ENCODE measurements at regions not wholly inside any gene's neighbourhood (a gene's known extent, or its start where the extent isn't known, plus 50 kb on each side); places are given as distances from the start of the nearest gene placed in this dataset.
"Not testable (repeated sequence)": the region's sequence is repeated elsewhere in the genome, so short reads cannot be mapped to it uniquely, and the experiment has no call there.

GRCh38 chr2:225891771-225892170 is 492.3 kb downstream of the NYAP2 start:
- DNase-seq = no peak

DNA sequence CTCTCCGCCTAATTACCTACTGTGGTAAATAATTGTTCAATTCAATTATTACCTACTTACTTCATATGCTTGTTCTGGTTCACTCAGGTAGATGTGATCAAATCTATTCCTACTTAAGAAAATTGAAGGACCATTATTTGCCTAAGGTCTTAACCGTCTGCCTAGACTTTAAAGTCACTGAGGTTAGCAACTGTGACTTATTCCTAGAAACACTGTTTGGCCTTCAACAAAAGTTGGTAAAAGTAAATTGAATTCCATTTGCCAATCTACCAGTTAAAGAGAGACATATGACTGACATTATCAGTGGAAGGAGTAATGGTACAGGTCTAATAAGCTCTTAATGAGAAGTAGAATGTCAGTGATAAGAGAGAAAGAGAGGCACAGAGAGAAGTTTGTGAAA is 491.5 kb downstream of the NYAP2 start:
- no peak for DNase-seq

DNA sequence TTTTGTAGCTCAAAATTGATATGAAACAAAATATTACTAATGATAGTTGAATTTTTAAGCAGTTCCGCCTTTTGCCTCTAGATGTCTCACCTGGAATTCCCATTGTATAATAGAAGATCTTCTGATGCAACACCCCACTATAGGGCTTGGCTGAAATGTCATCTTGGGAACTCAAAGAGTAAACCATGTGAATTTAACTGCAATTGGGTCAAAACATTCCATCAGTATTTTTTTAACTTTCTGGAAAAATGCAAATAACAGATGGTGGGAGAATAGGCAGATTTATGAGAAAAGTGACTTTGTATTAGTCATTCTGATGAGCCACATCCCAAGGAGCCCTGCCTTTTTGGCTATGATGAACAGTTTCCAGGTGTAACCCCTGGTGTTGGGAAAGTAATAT is 489.9 kb downstream of the NYAP2 start:
- peak; percentile 22 for DNase-seq

DNA sequence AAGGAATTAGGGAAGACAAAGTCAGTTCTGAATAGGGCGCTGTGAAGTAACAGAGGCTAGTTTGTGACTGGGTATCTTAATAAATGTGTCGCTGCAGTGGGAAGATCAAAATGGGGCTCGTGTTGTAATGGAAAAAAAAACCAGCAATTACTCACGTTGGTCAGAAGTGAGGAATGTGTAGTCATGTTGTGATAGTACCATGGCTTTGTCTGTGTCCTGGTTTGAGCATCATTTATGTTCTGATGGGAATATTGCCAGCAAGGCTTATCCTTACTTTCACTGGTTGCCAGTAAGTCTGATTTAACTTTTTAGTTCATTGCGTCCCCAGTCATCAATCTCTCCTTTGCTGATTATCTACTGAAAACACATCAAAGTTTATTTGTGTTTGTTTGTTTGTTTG is 467.6 kb downstream of the NYAP2 start:
- DNase-seq = no peak

GRCh38 chr2:225865468-225865867 is 466.0 kb downstream of the NYAP2 start:
- DNase-seq = no peak

DNA sequence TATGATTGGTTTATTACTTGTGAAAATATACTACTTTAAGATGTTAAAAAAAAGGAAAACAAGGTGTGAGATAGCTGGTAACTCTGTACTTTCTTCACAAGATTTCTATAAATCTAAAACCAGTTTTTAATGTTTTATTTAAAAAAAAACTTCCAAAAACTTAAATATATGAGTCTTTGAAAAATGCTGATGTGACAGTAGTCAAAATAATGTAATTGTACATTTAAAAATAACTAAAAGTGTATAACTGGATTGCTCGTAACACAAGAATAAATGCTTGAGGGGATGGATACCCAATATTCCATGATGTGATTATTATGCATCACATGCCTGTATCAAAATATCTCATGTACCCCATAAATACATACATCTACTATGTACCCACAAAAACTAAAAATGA is 464.9 kb downstream of the NYAP2 start:
- no peak for DNase-seq

- no peak for DNase-seq
These were observed 443.4 kb downstream of the NYAP2 start for GRCh38 chr2:225842939-225843338.

DNA sequence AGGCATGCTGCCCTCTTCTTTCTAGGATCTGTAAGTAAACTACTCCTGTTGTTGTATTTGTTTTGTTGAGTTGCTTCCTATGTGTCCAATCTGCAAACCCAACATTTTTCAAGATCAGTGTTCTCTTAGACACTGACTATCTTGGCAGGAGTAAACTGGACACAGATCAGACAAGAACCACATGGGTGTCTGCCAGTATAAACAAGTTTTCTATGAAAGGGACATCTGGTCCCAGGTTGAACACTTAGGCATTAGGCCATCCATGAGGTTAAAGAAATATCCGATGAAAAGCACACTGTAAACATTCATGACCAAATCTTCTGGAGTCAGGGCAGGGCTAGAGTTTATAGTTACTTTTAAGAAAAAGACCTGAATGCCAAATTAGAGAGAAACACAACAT is 441.8 kb downstream of the NYAP2 start:
- no peak for DNase-seq

DNA sequence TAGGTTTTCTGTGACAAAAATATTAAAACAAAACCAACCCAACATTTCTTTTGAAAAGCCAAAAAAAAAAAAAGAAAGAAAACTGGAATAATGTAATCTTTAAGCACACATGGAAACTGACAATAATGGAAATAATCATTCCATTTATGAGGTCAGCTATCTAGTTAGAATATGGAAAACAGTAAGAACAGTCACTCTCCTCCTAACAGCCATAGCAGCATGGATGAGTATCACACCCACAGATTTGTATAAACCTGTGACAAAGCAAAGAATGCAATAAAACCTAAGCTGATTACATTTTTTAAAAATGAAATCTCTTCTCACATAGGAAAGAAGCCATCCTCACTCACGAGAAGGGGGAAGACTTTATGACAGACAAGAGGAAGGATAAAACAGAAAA is 437.8 kb downstream of the NYAP2 start:
- DNase-seq = no peak

DNA sequence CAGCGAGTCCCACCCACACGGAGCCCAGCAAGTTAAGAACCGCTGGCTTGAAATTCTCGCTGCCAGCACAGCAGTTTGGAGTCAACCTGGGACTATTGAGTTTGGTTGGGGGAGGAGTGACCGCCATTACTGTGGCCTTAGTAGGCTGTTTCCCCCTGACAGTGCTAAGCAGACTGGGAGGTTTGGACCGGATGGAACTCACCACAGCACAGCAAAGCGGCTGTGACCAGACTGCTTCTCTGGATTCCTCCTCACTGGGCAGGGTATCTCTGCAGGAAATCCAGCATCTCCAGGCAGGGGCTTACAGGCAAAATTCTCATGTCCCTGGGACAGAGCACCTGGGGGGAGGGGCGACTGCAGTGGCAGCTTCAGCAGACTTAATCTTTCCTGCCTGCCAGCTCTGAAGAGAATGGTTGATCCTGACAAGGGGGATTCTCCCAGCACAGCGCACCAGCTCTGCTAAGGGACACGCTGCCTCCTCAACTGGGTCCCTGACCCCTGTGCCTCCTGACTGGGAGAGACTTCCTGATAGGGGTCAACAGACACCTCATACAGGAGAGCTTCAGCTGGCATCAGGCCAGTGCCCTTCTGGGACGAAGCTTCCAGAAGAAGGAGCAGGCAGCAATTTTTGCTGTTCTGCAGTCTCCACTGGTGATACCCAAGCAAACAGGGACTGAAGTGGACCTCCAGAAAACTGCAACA is 425.4 kb downstream of the NYAP2 start:
- DNase-seq = no peak

GRCh38 chr2:225821351-225821750 is 421.8 kb downstream of the NYAP2 start:
- DNase-seq = no peak

- no peak for DNase-seq
These were observed 421.3 kb downstream of the NYAP2 start for GRCh38 chr2:225820826-225821225.

DNA sequence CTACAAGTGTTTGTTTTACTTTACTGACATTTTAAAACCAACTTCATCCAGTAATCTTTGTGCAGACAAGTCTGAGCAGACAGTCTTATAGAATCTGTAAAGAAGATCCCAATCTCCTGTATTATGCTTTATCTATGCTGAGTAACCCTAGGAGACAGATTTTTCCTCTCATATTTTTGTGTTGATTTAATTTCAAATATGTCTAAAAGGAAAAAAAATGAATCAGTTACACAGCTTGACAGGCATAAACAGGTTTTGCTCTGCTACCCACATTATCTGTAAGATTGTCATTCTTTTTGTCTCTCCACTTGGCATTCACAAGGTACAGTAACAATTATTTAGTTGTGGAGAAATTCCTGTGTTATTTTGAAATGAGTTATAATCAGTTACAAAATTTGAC is 415.0 kb downstream of the NYAP2 start:
- no peak for DNase-seq

- no peak for DNase-seq
These were observed 406.6 kb downstream of the NYAP2 start for GRCh38 chr2:225806105-225806504.

DNA sequence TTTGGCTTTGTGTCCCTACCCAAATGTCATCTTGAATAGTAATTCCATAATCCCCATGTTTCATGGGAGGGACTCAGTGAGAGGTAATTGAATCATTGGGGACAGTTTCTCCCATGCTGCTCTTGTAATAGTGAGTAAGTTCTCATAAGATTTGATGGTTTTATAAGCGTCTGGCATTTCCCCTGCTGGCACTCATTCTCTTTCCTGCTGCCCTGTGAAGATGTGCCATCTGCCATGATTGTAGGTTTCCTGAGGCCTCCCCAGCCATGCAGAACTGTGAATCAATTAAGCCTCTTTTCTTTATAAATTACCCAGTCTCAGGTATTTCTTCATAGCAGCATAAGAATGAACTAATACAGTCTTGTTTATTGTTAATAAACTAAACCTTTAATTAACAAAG is 402.6 kb downstream of the NYAP2 start:
- not testable (repeated sequence) for DNase-seq

GRCh38 chr2:225797394-225797793 is 397.9 kb downstream of the NYAP2 start:
- no peak for DNase-seq

DNA sequence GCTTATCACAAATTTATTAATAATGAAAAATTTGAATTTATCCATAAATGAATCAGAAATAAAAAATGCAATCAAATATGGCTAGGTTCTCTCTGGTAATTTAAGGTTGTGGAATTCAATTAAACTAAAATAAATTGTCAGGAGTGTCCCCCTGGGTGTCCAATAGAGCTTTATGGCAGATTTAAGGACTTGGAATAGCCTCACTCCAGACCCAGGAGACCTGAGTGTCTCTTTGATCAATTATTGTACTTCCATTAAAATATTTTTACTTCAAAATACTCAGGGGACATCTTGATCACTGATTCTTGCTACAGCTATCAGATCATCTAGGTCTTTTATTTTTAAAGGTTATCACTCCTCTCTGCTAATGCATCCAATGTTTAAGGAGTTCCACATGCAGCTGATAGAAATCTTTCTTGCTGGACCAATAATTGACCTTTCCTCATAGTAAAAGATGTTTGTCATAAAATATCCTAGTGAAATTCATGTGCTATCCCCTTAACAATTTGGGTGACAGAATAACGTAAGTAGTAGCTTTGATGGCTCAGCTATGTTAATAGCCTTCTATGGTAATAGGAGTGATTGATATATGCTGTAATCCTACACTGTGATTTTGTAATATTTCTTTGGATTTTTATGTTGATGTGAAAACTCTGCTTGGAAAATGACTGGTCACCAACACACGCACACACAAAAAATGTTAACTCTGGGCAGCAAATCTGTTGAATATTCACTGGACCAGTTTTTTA is 395.3 kb downstream of the NYAP2 start:
- no peak for DNase-seq

GRCh38 chr2:225793736-225794550 is 394.4 kb downstream of the NYAP2 start:
- DNase-seq = no peak

- DNase-seq = no peak
These were observed 389.1 kb downstream of the NYAP2 start for GRCh38 chr2:225788571-225789094.

DNA sequence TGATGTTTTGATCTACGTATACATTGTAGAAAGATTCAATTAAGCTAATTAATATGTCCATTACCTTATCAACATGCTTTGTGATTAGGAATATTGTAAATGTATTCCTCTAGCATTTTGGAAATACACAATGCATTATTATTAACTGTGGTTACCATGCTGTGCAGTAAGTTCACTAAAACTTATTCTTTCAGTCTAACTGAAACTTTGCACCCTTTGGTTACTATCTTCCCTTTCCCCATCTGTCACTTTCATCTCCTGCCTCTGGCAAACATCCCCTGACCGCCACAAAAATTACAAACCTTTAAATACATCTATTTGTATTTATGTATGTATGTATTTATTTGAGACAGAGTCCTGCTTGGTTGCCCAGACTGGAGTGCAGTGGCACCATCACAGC is 388.0 kb downstream of the NYAP2 start:
- DNase-seq = no peak

GRCh38 chr2:225781991-225782390 is 382.5 kb downstream of the NYAP2 start:
- DNase-seq = no peak

- DNase-seq = no peak
These were observed 381.6 kb downstream of the NYAP2 start for GRCh38 chr2:225781145-225781544.

DNA sequence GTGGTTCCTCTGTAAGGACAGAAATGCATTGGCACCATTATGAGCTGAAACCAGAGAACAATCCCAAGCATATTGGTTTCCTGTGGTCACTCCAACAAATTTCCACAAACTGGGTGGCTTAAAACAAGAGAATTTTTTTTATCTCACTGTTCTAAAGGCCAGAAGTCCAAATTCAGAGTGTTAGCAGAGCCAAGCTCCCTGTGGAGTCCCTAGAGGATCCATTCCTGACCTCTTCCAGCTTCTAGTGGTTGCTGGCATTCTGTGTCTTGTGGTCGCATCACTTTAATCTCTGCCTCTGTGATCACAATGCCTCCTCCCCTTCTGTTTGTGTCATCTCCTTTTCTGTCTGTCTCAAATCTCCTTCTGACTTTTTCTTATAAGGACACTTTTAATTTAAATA is 380.3 kb downstream of the NYAP2 start:
- DNase-seq = no peak

- no peak for DNase-seq
These were observed 373.6 kb downstream of the NYAP2 start for GRCh38 chr2:225773148-225773547.
